Activated T-cell treated with anti-CD3 and anti-CD28 coated beads, Interleukin-2, amount 50 U/mL, for 4 hours (primary cell): ENCODE measurements at regions not wholly inside any gene's neighbourhood (a gene's known extent, or its start where the extent isn't known, plus 50 kb on each side); places are given as distances from the start of the nearest gene placed in this dataset.

ENCODE experiments used
- ATAC-seq, 2 donors: fragments of 200-7000 bp; cut with Tn5 transposase; one replicate each; pipeline ENCODE4 v1.10.0; 2021
- DNase-seq: peaks from one replicate; pipeline ENCODE4 v3.0.0-alpha.2; 2020
- H3K27me3 Mint-ChIP-seq: one replicate; pipeline ENCODE4 v1.8.0; 2021; ENCODE audit warnings: low read depth, mixed read lengths
- H3K36me3 Mint-ChIP-seq: one replicate; pipeline ENCODE4 v1.8.0; 2022; ENCODE audit warnings: mixed read lengths; ENCODE audit not compliant: insufficient read depth
- H3K4me1 Mint-ChIP-seq: one replicate; pipeline ENCODE4 v1.8.0; 2021; ENCODE audit warnings: low read depth, mixed read lengths
- H3K4me3 Mint-ChIP-seq: one replicate; pipeline ENCODE4 v1.8.0; 2021; ENCODE audit warnings: mild to moderate bottlenecking, moderate library complexity, mixed read lengths
- H3K9me3 Mint-ChIP-seq: one replicate; pipeline ENCODE4 v1.8.0; 2021; ENCODE audit warnings: mixed read lengths

DNA sequence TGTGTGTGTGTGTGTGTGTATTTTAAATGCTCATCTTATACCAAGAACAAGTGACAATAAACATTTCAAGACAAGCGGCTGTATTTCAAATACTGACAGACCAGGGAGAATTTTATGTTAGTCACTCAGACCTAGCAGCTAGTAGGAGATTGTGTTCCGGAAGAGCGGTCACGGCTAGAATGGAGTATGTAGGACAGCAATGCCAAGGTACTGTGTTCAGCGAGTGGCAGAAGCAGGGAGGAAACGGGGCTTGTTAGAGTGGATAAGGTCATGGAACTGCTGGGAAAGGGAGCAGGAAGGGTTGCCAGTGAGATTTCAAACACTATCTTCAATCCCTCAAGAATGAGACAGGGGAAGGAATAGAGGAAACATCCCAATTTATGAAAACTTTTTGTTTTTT, 260.5 kb upstream of the PITRM1 start:
- Mint-ChIP-seq H3K27me3 (no peaks in the 10 kb centered on the region), H3K36me3 (no peaks in the 10 kb centered on the region), H3K4me1 (peaks cover 3% of the 10 kb centered on the region), H3K4me3 (no peak overlapping the region), H3K9me3 (peaks cover 14% of the 10 kb centered on the region)
- DNase-seq (no peak), ATAC-seq (no peak)

DNA sequence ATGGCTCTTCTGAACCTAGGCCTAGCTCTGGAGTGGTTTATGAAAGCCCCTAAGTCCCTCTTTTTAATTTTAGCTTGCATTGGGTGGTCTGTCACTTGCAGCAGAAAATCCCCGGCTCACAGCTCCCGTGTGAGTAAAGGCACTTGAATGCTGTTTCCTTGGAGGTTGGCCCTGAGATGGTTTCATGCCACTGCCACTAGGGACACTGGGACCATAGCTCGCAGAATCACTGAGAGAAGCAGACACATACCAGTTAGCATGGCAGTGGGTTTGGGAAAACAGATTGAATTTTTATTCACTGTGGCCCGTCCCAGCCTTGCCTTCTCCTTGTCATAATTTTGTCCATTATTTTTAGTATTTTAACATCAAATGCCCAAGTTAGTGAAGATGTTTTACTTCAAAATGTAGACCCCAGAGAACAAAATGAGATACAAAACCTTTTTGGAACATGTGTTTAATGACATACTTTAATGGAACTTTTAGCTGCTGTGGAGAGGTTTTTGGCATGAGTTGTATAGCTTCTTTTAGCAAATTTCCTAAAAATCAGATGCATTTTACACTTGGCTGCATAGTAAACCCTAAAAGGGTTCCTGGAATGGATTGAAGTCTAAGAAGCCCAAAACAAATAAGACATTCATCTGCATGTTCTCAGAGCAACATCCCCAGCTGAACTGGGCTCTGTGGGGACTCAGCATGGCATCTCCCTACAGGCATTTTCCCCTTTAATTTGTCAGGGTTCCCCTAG, 259.7 kb upstream of the PITRM1 start:
- Mint-ChIP-seq H3K27me3 (no peaks in the 10 kb centered on the region), H3K4me1 (peaks cover 3% of the 10 kb centered on the region), H3K4me3 (no peak overlapping the region), H3K9me3 (peaks cover 14% of the 10 kb centered on the region), H3K36me3 (no peaks in the 10 kb centered on the region)
- DNase-seq (no peak), ATAC-seq (no peak)

DNA sequence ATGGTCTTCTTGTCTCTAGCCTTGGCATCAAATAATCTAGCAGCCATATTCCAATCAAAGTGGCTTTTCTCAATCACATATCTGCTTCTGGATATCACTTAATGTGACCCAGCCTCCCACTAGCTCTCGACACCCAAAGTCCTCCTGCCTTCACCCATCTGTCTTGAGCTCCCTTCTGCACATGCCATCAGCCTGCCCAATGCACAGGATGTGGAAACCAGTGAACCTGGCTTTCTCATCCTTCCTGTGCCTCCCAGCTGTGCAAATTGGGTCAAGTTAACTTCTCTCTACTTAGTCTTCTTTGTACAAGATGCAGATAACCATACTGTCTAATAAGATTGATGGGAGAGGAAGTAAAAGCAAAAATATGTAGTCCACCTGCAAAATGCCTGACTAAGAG, 257.9 kb upstream of the PITRM1 start:
- peaks cover 14% of the 10 kb centered on the region for H3K9me3 Mint-ChIP-seq
- no peak overlapping the region for H3K4me3 Mint-ChIP-seq
- DNase-seq: no peak
- H3K27me3 Mint-ChIP-seq: peaks cover 2% of the 10 kb centered on the region
- peaks cover 3% of the 10 kb centered on the region for H3K4me1 Mint-ChIP-seq
- no peak for ATAC-seq
- H3K36me3 Mint-ChIP-seq: no peaks in the 10 kb centered on the region

DNA sequence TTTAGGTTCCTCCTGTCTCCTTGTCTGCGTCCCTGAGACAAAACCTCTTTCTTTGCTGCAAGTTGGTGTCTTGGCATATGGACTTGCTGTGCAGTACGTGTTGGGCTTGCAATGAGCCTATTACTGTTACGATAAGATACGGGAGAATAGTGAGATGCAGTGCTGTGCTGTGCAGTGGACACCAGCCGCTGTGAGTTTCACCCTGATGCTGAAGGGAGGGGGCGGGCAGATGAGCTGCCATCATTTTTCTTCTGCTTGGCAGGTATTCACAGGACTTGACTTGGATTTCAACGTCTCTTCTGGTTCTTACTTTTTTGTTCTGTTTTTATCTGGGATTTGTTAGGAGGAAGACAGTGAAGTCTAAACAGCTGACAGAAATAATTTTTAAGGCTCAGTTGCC, 257.1 kb upstream of the PITRM1 start:
- Mint-ChIP-seq H3K4me3 (no peak overlapping the region), H3K36me3 (no peaks in the 10 kb centered on the region)

DNA sequence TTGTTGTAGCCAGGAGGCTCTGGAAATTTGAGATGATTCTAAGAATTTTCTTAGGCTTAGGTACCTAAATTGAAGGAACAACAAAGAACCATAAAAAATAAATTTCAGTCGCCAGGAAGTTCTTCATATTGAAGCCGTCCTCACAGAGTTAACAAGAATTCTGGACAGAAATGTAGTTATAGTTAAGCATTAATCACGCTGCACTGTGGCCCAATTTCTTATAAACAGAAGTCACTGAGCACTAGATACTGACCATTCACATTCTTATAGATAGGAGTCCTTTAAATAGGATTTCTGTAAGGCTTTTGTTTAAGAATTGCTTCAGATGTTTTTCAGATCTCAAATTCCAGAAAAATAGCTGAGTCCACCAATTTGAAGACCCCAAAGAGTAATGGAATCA, 256.2 kb upstream of the PITRM1 start:
- H3K27me3 Mint-ChIP-seq: peaks cover 7% of the 10 kb centered on the region
- no peaks in the 10 kb centered on the region for H3K36me3 Mint-ChIP-seq
- H3K9me3 Mint-ChIP-seq: peaks cover 14% of the 10 kb centered on the region
- no peak for DNase-seq
- peaks cover 3% of the 10 kb centered on the region for H3K4me1 Mint-ChIP-seq
- no peak overlapping the region for H3K4me3 Mint-ChIP-seq
- no peak for ATAC-seq

More for the DNA sequence above, 257.1 kb upstream of the PITRM1 start:
- ATAC-seq (no peak), DNase-seq (no peak)
- H3K9me3 Mint-ChIP-seq: peaks cover 14% of the 10 kb centered on the region
- H3K27me3 Mint-ChIP-seq: peaks cover 7% of the 10 kb centered on the region
- peaks cover 3% of the 10 kb centered on the region for H3K4me1 Mint-ChIP-seq

DNA sequence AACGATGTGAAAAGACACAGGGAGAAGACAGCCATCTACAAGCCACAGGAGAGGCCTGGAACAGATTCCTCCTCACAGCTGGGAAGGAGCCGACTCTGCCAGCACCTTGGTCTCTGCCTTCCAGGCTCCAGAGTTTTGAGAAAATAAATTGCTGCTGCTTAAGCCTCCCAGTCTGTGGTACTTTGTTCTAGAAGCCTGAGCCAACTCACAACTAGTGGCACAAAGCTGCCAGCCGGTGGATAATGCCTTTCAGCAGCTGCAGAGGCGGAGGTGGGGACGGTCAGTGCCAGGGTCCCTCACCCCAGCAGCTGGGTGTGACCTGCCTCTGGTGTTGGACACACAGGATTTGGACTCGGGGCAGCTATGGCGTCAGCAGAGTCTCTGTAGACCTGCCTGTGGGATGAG, 255.4 kb upstream of the PITRM1 start:
- Mint-ChIP-seq H3K4me3 (no peak overlapping the region), H3K27me3 (peaks cover 7% of the 10 kb centered on the region), H3K4me1 (peaks cover 3% of the 10 kb centered on the region), H3K36me3 (no peaks in the 10 kb centered on the region), H3K9me3 (peaks cover 14% of the 10 kb centered on the region)
- DNase-seq: no peak
- ATAC-seq: no peak

DNA sequence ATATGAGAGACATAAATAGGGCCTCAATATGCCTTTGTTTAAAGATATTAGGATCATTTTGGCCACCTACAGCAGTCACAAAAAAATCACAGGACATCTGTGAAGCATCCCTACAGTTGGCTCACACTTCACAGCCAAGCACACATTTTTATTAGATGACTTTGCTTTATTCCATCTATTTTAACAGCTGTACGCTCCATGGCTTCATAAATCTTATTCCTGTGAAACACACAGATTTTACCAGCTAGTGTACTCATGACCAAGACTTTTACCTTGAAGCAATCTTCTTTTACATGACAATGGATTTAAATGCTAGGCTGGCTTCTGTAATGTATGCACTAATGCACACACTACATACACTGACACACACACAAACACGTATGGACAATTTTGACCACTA, 254.8 kb upstream of the PITRM1 start:
- Mint-ChIP-seq H3K4me1 (peaks cover 4% of the 10 kb centered on the region), H3K27me3 (peaks cover 7% of the 10 kb centered on the region), H3K36me3 (no peaks in the 10 kb centered on the region), H3K4me3 (no peak overlapping the region), H3K9me3 (peaks cover 14% of the 10 kb centered on the region)
- DNase-seq: no peak
- ATAC-seq: no peak

DNA sequence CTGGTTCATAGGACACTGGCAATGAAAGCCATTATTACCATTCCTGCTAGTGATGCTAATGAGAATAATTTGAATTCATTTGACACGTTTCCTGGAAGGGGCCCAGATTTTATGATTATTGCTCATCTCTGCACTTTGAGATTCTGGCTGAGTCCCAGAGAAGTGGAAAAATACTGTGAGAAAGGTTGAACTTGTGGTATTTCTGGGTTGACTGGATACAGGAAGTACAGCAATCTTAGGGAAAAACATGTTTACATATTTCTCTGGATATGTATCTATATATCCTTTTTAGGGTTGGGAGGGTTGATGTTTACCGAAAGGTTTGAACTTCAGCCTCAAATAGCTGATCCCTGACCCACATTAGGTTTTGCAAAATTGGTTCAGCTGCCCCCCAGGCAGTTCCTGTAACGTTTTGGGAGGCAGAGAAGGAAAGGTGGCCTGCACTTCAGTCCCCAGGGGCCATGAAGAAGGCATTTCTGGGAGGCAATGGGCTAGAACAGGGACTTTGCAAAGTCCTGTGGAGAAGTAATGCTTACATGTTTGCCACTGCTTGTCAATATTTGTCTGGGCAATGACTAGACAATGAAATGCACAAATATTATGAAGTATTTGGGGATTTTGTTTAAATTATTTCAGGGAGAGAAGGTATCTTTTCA, 253.7 kb upstream of the PITRM1 start:
- no peak for ATAC-seq
- H3K9me3 Mint-ChIP-seq: peaks cover 14% of the 10 kb centered on the region
- H3K4me3 Mint-ChIP-seq: no peak overlapping the region
- H3K36me3 Mint-ChIP-seq: no peaks in the 10 kb centered on the region
- DNase-seq: no peak
- H3K27me3 Mint-ChIP-seq: peaks cover 7% of the 10 kb centered on the region
- peaks cover 8% of the 10 kb centered on the region for H3K4me1 Mint-ChIP-seq

DNA sequence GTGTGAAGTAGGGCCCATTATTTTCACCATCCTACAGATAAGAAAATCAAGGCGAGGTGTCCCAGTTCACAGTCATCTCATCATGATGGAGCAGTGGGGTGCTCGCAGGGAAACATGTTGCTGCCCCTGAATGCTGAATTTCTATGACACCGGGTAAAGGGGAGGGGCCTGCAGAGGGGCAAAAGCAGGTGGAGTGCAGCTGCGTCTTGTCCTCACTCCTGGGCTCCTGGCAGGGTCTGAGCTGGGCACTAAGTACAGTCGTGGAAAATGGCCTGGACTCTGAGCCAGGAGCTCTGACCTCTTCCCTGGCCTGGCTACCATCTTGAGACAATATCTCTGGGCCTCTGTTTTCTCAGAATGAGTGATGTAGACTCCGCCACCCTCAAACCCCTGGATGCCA, 253.1 kb upstream of the PITRM1 start:
- Mint-ChIP-seq H3K9me3 (peaks cover 9% of the 10 kb centered on the region), H3K36me3 (no peaks in the 10 kb centered on the region), H3K4me1 (peaks cover 10% of the 10 kb centered on the region), H3K4me3 (no peak overlapping the region), H3K27me3 (peaks cover 7% of the 10 kb centered on the region)
- no peak for ATAC-seq
- DNase-seq: no peak

DNA sequence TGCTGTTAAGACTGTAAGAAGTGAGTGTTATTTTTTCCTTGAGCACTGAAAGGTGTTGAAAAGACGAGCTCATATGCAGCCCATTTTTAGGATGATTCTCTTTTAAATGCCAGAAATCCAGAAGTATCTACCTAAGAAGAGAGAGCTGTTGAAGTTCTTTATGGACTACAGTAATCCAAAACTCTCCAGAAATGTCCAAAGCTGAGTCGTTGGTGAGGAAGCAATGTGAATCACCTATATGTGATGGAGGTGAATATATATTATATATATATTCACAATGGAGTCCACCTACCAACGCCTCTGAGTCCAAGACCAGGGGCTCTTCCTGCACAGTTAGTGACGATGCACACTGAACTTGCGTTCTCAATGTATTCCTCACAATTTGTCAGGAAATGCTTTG, 252.7 kb upstream of the PITRM1 start:
- Mint-ChIP-seq H3K4me3 (no peak overlapping the region), H3K36me3 (no peaks in the 10 kb centered on the region)

DNA sequence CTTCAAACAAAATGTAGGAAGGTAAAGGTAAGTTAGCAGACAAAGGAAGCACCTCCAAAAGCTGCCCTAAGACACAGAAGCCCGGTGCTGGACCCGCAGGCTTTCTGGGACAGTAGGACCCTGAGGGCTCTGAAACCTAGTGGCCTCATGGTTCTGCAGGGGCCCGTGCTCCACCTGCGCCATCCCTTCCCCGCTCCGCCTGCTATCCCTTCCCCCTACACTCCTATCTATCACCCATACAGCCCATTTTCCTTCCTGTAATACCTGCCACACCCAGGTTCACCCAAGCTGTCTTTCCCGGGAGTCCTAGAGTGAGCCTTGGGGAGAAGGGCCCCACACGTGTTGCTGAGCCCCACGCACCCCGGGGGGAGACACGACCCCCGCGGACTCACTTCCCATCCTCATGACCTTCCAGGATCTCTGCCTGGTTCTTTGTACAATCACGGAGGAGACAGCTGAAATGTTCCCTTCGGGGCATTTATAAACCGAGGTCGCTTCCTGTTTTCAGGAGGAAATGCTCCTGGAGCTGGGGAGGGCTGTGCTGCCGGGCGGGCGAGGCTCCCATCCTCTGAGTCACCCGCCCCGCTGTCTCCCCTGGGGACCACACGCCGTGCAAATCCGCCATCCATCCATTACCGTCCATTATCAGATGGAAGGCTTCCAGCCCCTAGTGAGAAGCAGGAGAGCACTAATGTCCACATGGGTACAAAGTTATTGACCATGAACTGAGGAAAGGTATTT, 251.7 kb upstream of the PITRM1 start:
- Mint-ChIP-seq H3K9me3 (no peaks in the 10 kb centered on the region), H3K27me3 (peaks cover 7% of the 10 kb centered on the region)

More for the DNA sequence above, 252.7 kb upstream of the PITRM1 start:
- ATAC-seq (no peak), DNase-seq (no peak)
- Mint-ChIP-seq H3K4me1 (peaks cover 11% of the 10 kb centered on the region), H3K9me3 (peaks cover 6% of the 10 kb centered on the region), H3K27me3 (peaks cover 7% of the 10 kb centered on the region)

DNA sequence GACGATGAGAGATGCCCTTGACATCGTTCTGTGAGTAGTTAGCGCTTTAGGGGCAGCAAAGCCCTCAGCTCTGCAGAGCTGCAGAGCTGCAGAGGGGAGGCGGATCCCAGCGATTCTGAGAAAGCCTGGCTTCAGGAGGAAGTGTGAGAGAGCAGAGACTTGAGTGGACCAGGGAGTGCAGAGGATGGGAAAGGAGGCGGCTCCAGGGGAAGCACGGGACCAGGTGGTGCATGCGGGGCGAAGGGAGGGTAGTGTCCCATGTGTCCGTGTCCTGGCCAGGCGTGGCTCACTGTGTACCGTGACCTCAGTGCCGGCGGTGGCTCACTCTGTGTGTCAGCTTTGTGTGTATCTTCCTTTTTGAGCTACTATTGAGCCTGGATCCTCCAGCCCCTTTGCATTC, 250.8 kb upstream of the PITRM1 start:
- H3K36me3 Mint-ChIP-seq: no peaks in the 10 kb centered on the region
- no peak for DNase-seq
- ATAC-seq: no peak
- H3K4me3 Mint-ChIP-seq: no peak overlapping the region
- no peaks in the 10 kb centered on the region for H3K9me3 Mint-ChIP-seq
- H3K27me3 Mint-ChIP-seq: peaks cover 7% of the 10 kb centered on the region
- peaks cover 21% of the 10 kb centered on the region for H3K4me1 Mint-ChIP-seq

More for the DNA sequence above, 251.7 kb upstream of the PITRM1 start:
- H3K36me3 Mint-ChIP-seq: no peaks in the 10 kb centered on the region
- H3K4me3 Mint-ChIP-seq: no peak overlapping the region
- no peak for DNase-seq
- H3K4me1 Mint-ChIP-seq: peaks cover 20% of the 10 kb centered on the region
- ATAC-seq: no peak

DNA sequence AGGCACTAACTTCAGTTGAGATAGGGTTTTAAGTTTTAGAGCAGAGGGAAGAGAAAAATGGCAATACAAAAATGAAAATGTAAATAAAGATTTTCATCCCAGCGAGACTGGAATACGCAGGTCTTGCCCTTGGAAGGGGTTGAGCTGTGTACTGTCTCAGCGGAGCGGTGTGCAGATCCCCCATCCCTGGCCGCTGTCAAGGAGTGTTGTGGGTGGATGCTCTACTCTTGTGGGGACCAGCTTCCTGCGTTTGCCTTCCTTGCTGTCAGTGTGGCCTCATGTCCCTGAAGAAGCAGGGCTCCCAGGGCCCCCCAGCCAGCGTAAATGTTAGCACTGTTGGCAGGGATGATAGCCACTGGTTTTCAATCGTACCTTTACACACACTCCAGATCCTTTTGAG, 249.7 kb upstream of the PITRM1 start:
- ATAC-seq (no peak), DNase-seq (no peak)
- H3K9me3 Mint-ChIP-seq: no peaks in the 10 kb centered on the region
- no peaks in the 10 kb centered on the region for H3K36me3 Mint-ChIP-seq
- H3K4me3 Mint-ChIP-seq: no peak overlapping the region
- H3K27me3 Mint-ChIP-seq: peaks cover 7% of the 10 kb centered on the region
- H3K4me1 Mint-ChIP-seq: peaks cover 21% of the 10 kb centered on the region

DNA sequence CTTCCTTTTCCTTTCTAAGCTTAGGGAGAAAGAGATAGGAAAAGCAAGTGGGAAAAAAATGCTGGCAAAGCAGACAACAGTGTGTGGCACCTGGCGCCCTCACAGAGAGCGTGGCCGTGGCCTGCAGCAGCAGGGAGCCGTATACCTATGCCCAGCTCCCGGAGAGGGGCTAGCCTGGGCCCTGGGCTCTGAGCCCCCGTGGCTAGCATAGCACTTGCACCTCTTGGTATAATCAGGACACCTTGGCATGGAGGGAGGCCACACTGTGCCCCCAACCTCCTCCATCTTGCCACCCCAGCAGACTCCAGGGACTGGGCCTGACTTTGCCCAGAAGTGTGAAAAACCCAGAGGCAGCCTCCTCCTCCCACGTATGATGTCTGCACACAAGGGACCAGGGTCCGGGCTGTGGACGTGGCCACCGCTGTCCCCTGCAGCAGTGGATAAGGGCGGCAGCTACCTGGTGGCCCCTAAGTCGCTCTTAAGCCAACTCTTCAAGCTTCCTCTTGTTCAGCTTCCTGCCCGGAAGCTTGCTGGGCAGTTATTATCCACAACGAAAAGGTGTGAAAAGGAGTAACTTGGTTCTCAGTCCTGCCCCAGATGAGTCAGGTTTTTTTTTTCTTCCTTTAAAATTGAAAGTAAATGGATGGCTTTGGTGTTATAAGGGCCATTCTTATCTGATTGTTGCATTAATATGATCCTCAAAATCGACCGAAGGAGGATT, 249.1 kb upstream of the PITRM1 start:
- H3K4me1 Mint-ChIP-seq: peaks cover 21% of the 10 kb centered on the region
- H3K9me3 Mint-ChIP-seq: no peaks in the 10 kb centered on the region
- H3K36me3 Mint-ChIP-seq: no peaks in the 10 kb centered on the region
- no peak for DNase-seq
- no peak overlapping the region for H3K4me3 Mint-ChIP-seq
- ATAC-seq: peak in 1 of 2 donors; percentile 26
- H3K27me3 Mint-ChIP-seq: peaks cover 7% of the 10 kb centered on the region
